ENCODE measurements at regions not wholly inside any gene's neighbourhood (a gene's known extent, or its start where the extent isn't known, plus 50 kb on each side); places are given as distances from the start of the nearest gene placed in this dataset.
A peak's percentile ranks its signal among the peaks of the same experiment; 100 is the strongest.

- no peaks in the 10 kb centered on the region for H3K79me2 ChIP-seq (ENCODE audit: low read length)
- H3K36me3 ChIP-seq (ENCODE audit: insufficient read depth, low read length) = no peaks in the 10 kb centered on the region
- peaks cover 16% of the 10 kb centered on the region for H3K4me1 ChIP-seq (ENCODE audit: low read length)
These were observed 171.4 kb downstream of the IRX5 start for GRCh38 chr16:55102077-55102476.

DNA sequence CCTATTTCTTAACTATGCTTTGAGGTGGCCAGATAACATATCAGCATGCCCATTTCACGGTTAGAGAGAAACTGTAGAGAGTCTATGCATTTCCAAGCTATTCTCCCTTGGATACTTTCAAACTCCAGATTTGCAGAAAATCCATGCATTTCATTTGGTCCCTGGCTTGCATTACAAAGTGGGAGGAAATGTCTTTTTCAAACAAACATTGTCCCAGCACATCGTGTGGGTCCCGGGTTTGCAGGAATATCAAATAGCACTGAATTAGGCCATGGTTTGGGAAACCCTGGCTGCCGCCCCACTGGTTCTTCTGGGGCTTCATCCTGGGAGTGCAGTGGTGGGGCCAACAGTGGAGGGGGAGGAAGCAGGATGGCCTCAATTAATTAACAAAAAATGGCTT is 171.9 kb downstream of the IRX5 start:
- DNase-seq = no peak
- no peaks in the 10 kb centered on the region for H3K36me3 ChIP-seq (ENCODE audit: insufficient read depth, low read length)
- H3K27ac ChIP-seq (ENCODE audit: low read length) = no peak overlapping the region

More at GRCh38 chr16:55102077-55102476, 171.4 kb downstream of the IRX5 start:
- Histone ChIP-seq H3K27ac (ENCODE audit: low read length) (no peak overlapping the region), H3K9me2 (replicated peaks; ENCODE audit: insufficient read depth, low read length) (no peaks in the 10 kb centered on the region), H4K20me1 (ENCODE audit: insufficient read depth, low read depth, low read length) (no peaks in the 10 kb centered on the region), H3K9ac (ENCODE audit: low read length) (no peak overlapping the region), H2AFZ (ENCODE audit: low read length) (no peak overlapping the region), H3K4me3 (ENCODE audit: low read length) (no peak overlapping the region), H3K4me2 (ENCODE audit: low read depth, low read length, poor library complexity, severe bottlenecking) (no peak overlapping the region), H3K9me3 (ENCODE audit: low read length) (no peaks in the 10 kb centered on the region), H3K27me3 (ENCODE audit: low read length) (no peaks in the 10 kb centered on the region)
- no peak for DNase-seq

DNA sequence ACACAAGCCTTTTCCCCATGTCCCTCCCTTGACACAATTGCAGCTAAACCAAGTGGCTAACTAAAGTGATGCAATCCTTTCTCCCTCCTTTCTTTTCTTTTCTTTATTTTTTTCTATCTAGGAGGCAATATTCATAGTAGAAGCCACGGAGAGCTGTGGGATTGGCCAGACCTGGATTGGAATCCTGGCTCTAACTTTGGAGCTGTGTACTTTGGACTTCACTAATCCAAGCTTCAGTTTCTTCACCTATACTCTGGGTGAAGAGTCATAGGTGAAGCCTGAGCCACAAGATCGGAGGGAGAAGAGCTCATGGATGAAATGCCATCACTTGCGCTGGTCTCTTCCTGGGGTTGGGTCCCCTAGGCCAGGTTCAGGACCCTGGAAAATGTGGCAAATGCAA is 177.2 kb downstream of the IRX5 start:
- Histone ChIP-seq H4K20me1 (ENCODE audit: insufficient read depth, low read depth, low read length) (no peaks in the 10 kb centered on the region), H3K9me2 (replicated peaks; ENCODE audit: insufficient read depth, low read length) (no peaks in the 10 kb centered on the region), H3K27me3 (ENCODE audit: low read length) (no peaks in the 10 kb centered on the region), H2AFZ (ENCODE audit: low read length) (no peak overlapping the region), H3K79me2 (ENCODE audit: low read length) (no peaks in the 10 kb centered on the region), H3K27ac (ENCODE audit: low read length) (no peak overlapping the region), H3K4me2 (ENCODE audit: low read depth, low read length, poor library complexity, severe bottlenecking) (no peak overlapping the region), H3K9ac (ENCODE audit: low read length) (no peak overlapping the region), H3K36me3 (ENCODE audit: insufficient read depth, low read length) (no peaks in the 10 kb centered on the region), H3K9me3 (ENCODE audit: low read length) (no peaks in the 10 kb centered on the region), H3K4me1 (ENCODE audit: low read length) (peaks cover 16% of the 10 kb centered on the region), H3K4me3 (ENCODE audit: low read length) (no peak overlapping the region)
- no peak for DNase-seq

More for the DNA sequence above, 171.9 kb downstream of the IRX5 start:
- H3K4me2 ChIP-seq (ENCODE audit: low read depth, low read length, poor library complexity, severe bottlenecking) = no peak overlapping the region
- H3K79me2 ChIP-seq (ENCODE audit: low read length) = no peaks in the 10 kb centered on the region
- H4K20me1 ChIP-seq (ENCODE audit: insufficient read depth, low read depth, low read length) = no peaks in the 10 kb centered on the region
- H2AFZ ChIP-seq (ENCODE audit: low read length) = no peak overlapping the region
- H3K9ac ChIP-seq (ENCODE audit: low read length) = no peak overlapping the region
- H3K27me3 ChIP-seq (ENCODE audit: low read length) = no peaks in the 10 kb centered on the region
- no peaks in the 10 kb centered on the region for H3K9me3 ChIP-seq (ENCODE audit: low read length)
- no peak overlapping the region for H3K4me3 ChIP-seq (ENCODE audit: low read length)
- peaks cover 16% of the 10 kb centered on the region for H3K4me1 ChIP-seq (ENCODE audit: low read length)
- no peaks in the 10 kb centered on the region for H3K9me2 ChIP-seq (replicated peaks; ENCODE audit: insufficient read depth, low read length)

GRCh38 chr16:55113210-55113609 is 182.5 kb downstream of the IRX5 start:
- Histone ChIP-seq H3K4me3 (ENCODE audit: low read length) (no peak overlapping the region), H3K4me1 (ENCODE audit: low read length) (peaks cover 12% of the 10 kb centered on the region), H3K27me3 (ENCODE audit: low read length) (no peaks in the 10 kb centered on the region), H3K9me2 (replicated peaks; ENCODE audit: insufficient read depth, low read length) (no peaks in the 10 kb centered on the region), H3K79me2 (ENCODE audit: low read length) (no peaks in the 10 kb centered on the region), H3K27ac (ENCODE audit: low read length) (no peak overlapping the region), H3K4me2 (ENCODE audit: low read depth, low read length, poor library complexity, severe bottlenecking) (no peak overlapping the region), H3K9ac (ENCODE audit: low read length) (no peak overlapping the region), H3K36me3 (ENCODE audit: insufficient read depth, low read length) (no peaks in the 10 kb centered on the region), H3K9me3 (ENCODE audit: low read length) (no peaks in the 10 kb centered on the region), H4K20me1 (ENCODE audit: insufficient read depth, low read depth, low read length) (no peaks in the 10 kb centered on the region), H2AFZ (ENCODE audit: low read length) (no peak overlapping the region)
- no peak for DNase-seq

- Histone ChIP-seq H4K20me1 (ENCODE audit: insufficient read depth, low read depth, low read length) (no peaks in the 10 kb centered on the region), H2AFZ (ENCODE audit: low read length) (no peak overlapping the region), H3K9ac (ENCODE audit: low read length) (no peak overlapping the region), H3K27ac (ENCODE audit: low read length) (no peak overlapping the region), H3K79me2 (ENCODE audit: low read length) (no peaks in the 10 kb centered on the region), H3K9me3 (ENCODE audit: low read length) (no peaks in the 10 kb centered on the region), H3K9me2 (replicated peaks; ENCODE audit: insufficient read depth, low read length) (no peaks in the 10 kb centered on the region), H3K27me3 (ENCODE audit: low read length) (no peaks in the 10 kb centered on the region), H3K36me3 (ENCODE audit: insufficient read depth, low read length) (no peaks in the 10 kb centered on the region), H3K4me1 (ENCODE audit: low read length) (peaks cover 34% of the 10 kb centered on the region), H3K4me3 (ENCODE audit: low read length) (no peak overlapping the region), H3K4me2 (ENCODE audit: low read depth, low read length, poor library complexity, severe bottlenecking) (no peak overlapping the region)
- DNase-seq = peak; percentile 55
These were observed 184.8 kb downstream of the IRX5 start for GRCh38 chr16:55115506-55115905.

DNA sequence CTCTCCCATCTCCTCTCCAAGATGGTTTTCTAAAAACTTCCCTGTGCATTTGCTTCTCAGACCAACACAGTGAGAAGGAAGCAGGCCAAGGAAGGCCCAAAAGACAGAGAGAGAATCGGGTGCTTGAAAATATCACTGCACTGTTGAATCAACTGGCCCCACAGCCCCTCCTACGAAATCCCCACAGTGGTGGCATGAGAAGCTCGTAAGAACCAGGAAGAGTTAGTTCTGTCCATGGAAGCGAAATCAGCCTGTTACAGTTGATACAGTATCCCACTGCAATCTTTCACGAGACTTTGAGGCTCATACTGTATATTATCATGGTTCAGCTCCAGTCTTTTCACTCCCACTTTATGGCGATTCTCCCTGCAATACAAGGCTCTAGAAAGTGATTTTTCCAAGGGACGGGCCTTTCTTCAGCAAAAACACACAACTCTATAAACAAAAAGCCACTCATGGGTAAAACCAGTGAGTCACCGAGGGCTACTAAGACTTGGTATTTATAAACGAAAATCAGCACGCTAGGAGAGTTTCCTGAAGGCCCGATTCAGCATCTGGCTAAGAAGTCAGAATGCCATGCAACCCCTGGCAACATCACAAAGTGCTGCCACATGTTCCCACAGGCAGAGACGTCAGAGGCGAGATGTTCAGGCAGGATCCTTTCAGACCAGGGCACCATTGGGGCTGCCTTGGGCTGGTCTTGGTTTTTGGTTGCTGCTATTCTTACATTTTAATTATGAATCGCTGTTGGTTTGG is 185.7 kb downstream of the IRX5 start:
- no peaks in the 10 kb centered on the region for H3K9me3 ChIP-seq (ENCODE audit: low read length)
- no peak overlapping the region for H3K9ac ChIP-seq (ENCODE audit: low read length)
- DNase-seq = no peak
- H3K4me1 ChIP-seq (ENCODE audit: low read length) = peaks cover 43% of the 10 kb centered on the region
- H3K79me2 ChIP-seq (ENCODE audit: low read length) = no peaks in the 10 kb centered on the region
- no peak overlapping the region for H2AFZ ChIP-seq (ENCODE audit: low read length)
- H4K20me1 ChIP-seq (ENCODE audit: insufficient read depth, low read depth, low read length) = no peaks in the 10 kb centered on the region
- H3K4me2 ChIP-seq (ENCODE audit: low read depth, low read length, poor library complexity, severe bottlenecking) = no peak overlapping the region
- no peak overlapping the region for H3K4me3 ChIP-seq (ENCODE audit: low read length)
- no peaks in the 10 kb centered on the region for H3K36me3 ChIP-seq (ENCODE audit: insufficient read depth, low read length)
- H3K9me2 ChIP-seq (replicated peaks; ENCODE audit: insufficient read depth, low read length) = no peaks in the 10 kb centered on the region
- no peaks in the 10 kb centered on the region for H3K27me3 ChIP-seq (ENCODE audit: low read length)
- no peak overlapping the region for H3K27ac ChIP-seq (ENCODE audit: low read length)

GRCh38 chr16:55118701-55119260 is 188.1 kb downstream of the IRX5 start:
- no peaks in the 10 kb centered on the region for H4K20me1 ChIP-seq (ENCODE audit: insufficient read depth, low read depth, low read length)
- H3K27me3 ChIP-seq (ENCODE audit: low read length) = no peaks in the 10 kb centered on the region
- H3K79me2 ChIP-seq (ENCODE audit: low read length) = no peaks in the 10 kb centered on the region
- H3K4me1 ChIP-seq (ENCODE audit: low read length) = peaks cover 60% of the 10 kb centered on the region
- no peak overlapping the region for H3K27ac ChIP-seq (ENCODE audit: low read length)
- no peak for DNase-seq
- no peak overlapping the region for H3K4me3 ChIP-seq (ENCODE audit: low read length)
- peak overlapping the region; percentile 13 for H3K4me2 ChIP-seq (ENCODE audit: low read depth, low read length, poor library complexity, severe bottlenecking)
- H2AFZ ChIP-seq (ENCODE audit: low read length) = no peak overlapping the region
- H3K36me3 ChIP-seq (ENCODE audit: insufficient read depth, low read length) = no peaks in the 10 kb centered on the region
- H3K9me3 ChIP-seq (ENCODE audit: low read length) = no peaks in the 10 kb centered on the region
- H3K9me2 ChIP-seq (replicated peaks; ENCODE audit: insufficient read depth, low read length) = no peaks in the 10 kb centered on the region
- no peak overlapping the region for H3K9ac ChIP-seq (ENCODE audit: low read length)

GRCh38 chr16:55120408-55120807 is 189.7 kb downstream of the IRX5 start:
- Histone ChIP-seq H3K9me2 (replicated peaks; ENCODE audit: insufficient read depth, low read length) (no peaks in the 10 kb centered on the region), H3K27ac (ENCODE audit: low read length) (no peak overlapping the region), H3K79me2 (ENCODE audit: low read length) (no peaks in the 10 kb centered on the region), H4K20me1 (ENCODE audit: insufficient read depth, low read depth, low read length) (no peaks in the 10 kb centered on the region), H3K4me2 (ENCODE audit: low read depth, low read length, poor library complexity, severe bottlenecking) (peak overlapping the region; percentile 57), H3K27me3 (ENCODE audit: low read length) (no peaks in the 10 kb centered on the region), H3K4me3 (ENCODE audit: low read length) (no peak overlapping the region), H2AFZ (ENCODE audit: low read length) (0 out of 2 replicates have a peak overlapping the region, but pooled peaks have one; percentile 10), H3K4me1 (ENCODE audit: low read length) (peaks cover 73% of the 10 kb centered on the region), H3K9ac (ENCODE audit: low read length) (no peak overlapping the region), H3K36me3 (ENCODE audit: insufficient read depth, low read length) (no peaks in the 10 kb centered on the region), H3K9me3 (ENCODE audit: low read length) (no peaks in the 10 kb centered on the region)
- peak; percentile 76 for DNase-seq

Measured in Karpas-422 (cell line).